K562 (cell line): ENCODE measurements at regions not wholly inside any gene's neighbourhood (a gene's known extent, or its start where the extent isn't known, plus 50 kb on each side); places are given as distances from the start of the nearest gene placed in this dataset.

Experiments
- ATAC-seq: fragments of 200-7000 bp; cut with Tn5 transposase; 3 replicates; pipeline ENCODE4 v1.9.1; 2020; ENCODE audit warnings: moderate library complexity
- BruUV-seq: library from RNA; stranded (reverse); fragments of 400-500 nt; replicated peaks from 2 replicates; lab custom pipeline; 2021; lab: Mats Ljungman, UMichigan
- CTCF ChIA-PET: fragments of 300-600 bp; formaldehyde crosslinking; extraction: SDS; loops from one replicate; lab custom pipeline; 2021; ENCODE audit warnings: low intra/inter-chr PET ratio; lab: Yijun Ruan, JAX
- POLR2A ChIA-PET: fragments of 300-600, 350-650 bp; sonication (Branson Sonifier 250); formaldehyde crosslinking; extraction: SDS; loops from one replicate; lab custom pipeline; 2021; ENCODE audit warnings: antibody characterized with exemption, inconsistent platforms; lab: Yijun Ruan, JAX
- DNase-seq, 4 experiments: peaks; one replicate each; pipeline versions ENCODE4 v3.0.0 to v3.0.0-alpha.2; 2011 to 2018; ENCODE audit warnings: low spot score in 3 of 4, mixed read lengths in 3 of 4; ENCODE audit errors: extremely low read depth in 1 of 4
- FAIRE-seq: peaks from 2 replicates; lab custom pipeline; 2011; peaks lifted over from hg19 to GRCh38; lab: Jason Lieb, UNC
- H2AFZ ChIP-seq: 2 replicates; pipeline ENCODE4 v1.6.0; 2011; ENCODE audit warnings: low read depth, low read length, control low read depth, inconsistent platforms
- H3K27ac ChIP-seq: fragments of 200-600 bp; 3 replicates; pipeline ENCODE4 v1.8.0; 2011; ENCODE audit warnings: low read depth, mild to moderate bottlenecking, control low read depth, inconsistent platforms, low read length, moderate library complexity, mixed read lengths; ENCODE audit errors: extremely low read depth
- H3K27me3 ChIP-seq, 2 experiments: fragments of 300-600 bp in 1 of 2; 2 replicates in 1 of 2; 3 replicates in 1 of 2; pipeline versions ENCODE4 v1.6.0 to v1.8.0; 2011; ENCODE audit warnings: inconsistent platforms in 2 of 2, low read length in 2 of 2, mild to moderate bottlenecking in 1 of 2, mixed read lengths in 1 of 2, moderate library complexity in 1 of 2; ENCODE audit not compliant: control insufficient read depth in 2 of 2, insufficient read depth in 2 of 2
- H3K36me3 ChIP-seq: fragments of 300-600 bp; 3 replicates; pipeline ENCODE4 v1.8.0; 2011; ENCODE audit warnings: mild to moderate bottlenecking, low read length, inconsistent platforms; ENCODE audit not compliant: control insufficient read depth, insufficient read depth
- H3K4me1 ChIP-seq, 2 experiments: fragments of 200-600 bp in 1 of 2; replicated peaks in 1 of 2; 2 replicates in 1 of 2; 3 replicates in 1 of 2; pipeline versions ENCODE4 v1.5.1 to v1.8.0; 2011; ENCODE audit warnings: inconsistent platforms in 2 of 2, low read length in 2 of 2, mild to moderate bottlenecking in 1 of 2, mixed read lengths in 1 of 2, moderate library complexity in 1 of 2; ENCODE audit not compliant: control insufficient read depth in 2 of 2, insufficient read depth in 2 of 2
- H3K4me2 ChIP-seq: 2 replicates; pipeline ENCODE4 v1.6.1; 2011; ENCODE audit warnings: low read length, control low read depth, inconsistent platforms, mixed read lengths; ENCODE audit not compliant: insufficient read depth
- H3K4me3 ChIP-seq: fragments of 200-600 bp; sonication (generic), shearing (Covaris generic); 2 replicates; pipeline ENCODE4 v1.5.1; 2016; ENCODE audit warnings: control low read depth, inconsistent platforms
- H3K79me2 ChIP-seq: fragments of 200-600 bp; 3 replicates; pipeline ENCODE4 v1.8.0; 2011; ENCODE audit warnings: low read length, inconsistent platforms; ENCODE audit not compliant: control insufficient read depth, insufficient read depth
- H3K9ac ChIP-seq, 2 experiments: 2 replicates each; pipeline versions ENCODE4 v1.6.0 to v1.6.1; 2011; ENCODE audit warnings: low read depth in 2 of 2, low read length in 2 of 2, control low read depth in 1 of 2, inconsistent platforms in 1 of 2, mild to moderate bottlenecking in 1 of 2, mixed read lengths in 1 of 2; ENCODE audit not compliant: insufficient read depth in 1 of 2
- H3K9me1 ChIP-seq: one replicate; pipeline ENCODE4 v1.6.0; 2011; ENCODE audit warnings: inconsistent platforms, mild to moderate bottlenecking, low read length, moderate library complexity; ENCODE audit not compliant: control insufficient read depth, insufficient read depth
- H3K9me3 ChIP-seq: replicated peaks from 2 replicates; pipeline ENCODE4 v1.5.1; 2011; ENCODE audit warnings: low read depth, low read length, inconsistent platforms; ENCODE audit not compliant: control insufficient read depth, insufficient read depth
- H4K20me1 ChIP-seq: replicated peaks from 2 replicates; pipeline ENCODE4 v1.6.1; 2011; ENCODE audit warnings: low read length, inconsistent platforms, mixed read lengths; ENCODE audit not compliant: control insufficient read depth, insufficient read depth
- CBFA2T2 ChIP-seq: fragments of 450-650 bp; conservative IDR thresholded peaks from 2 replicates; pipeline ENCODE4 v1.6.1; 2017; ENCODE audit warnings: mild to moderate bottlenecking
- CBX5 ChIP-seq: IDR thresholded peaks from 2 replicates; pipeline ENCODE4 v1.6.1; 2014; ENCODE audit warnings: low read depth, borderline replicate concordance
- CEBPB ChIP-seq: fragments of 450-650 bp; IDR thresholded peaks from 2 replicates; pipeline ENCODE4 v1.6.1; 2016; ENCODE audit warnings: missing genetic modification characterization, missing compliant biosample characterization
- CEBPG ChIP-seq, 3 experiments: fragments of 200-800 bp in 1 of 3; sonication (Bioruptor generic) in 1 of 3; sonication (generic) in 1 of 3; formaldehyde crosslinking in 1 of 3; IDR thresholded peaks in 2 of 3; conservative IDR thresholded peaks in 1 of 3; 2 replicates each; pipeline versions ENCODE4 v1.6.1 to v1.8.0; 2016 to 2022; ENCODE audit warnings: missing compliant biosample characterization in 2 of 3, missing genetic modification characterization in 2 of 3, mild to moderate bottlenecking in 1 of 3, missing genetic modification reagents in 1 of 3
- CHD4 ChIP-seq: fragments of 200-600 bp; sonication (generic); IDR thresholded peaks from 3 replicates; pipeline ENCODE4 v1.6.1; 2012; ENCODE audit warnings: low read depth, mild to moderate bottlenecking, mixed read lengths, low read length, inconsistent platforms; ENCODE audit not compliant: insufficient read depth, insufficient replicate concordance, poor library complexity, severe bottlenecking
- KLF13 ChIP-seq: fragments of 450-650 bp; IDR thresholded peaks from 2 replicates; pipeline ENCODE4 v1.6.1; 2016; ENCODE audit warnings: missing genetic modification characterization, low read depth, mild to moderate bottlenecking, missing compliant biosample characterization, moderate library complexity, borderline replicate concordance
- TCF7L2 ChIP-seq: fragments of 150-350 bp; IDR thresholded peaks from 2 replicates; pipeline ENCODE4 v1.6.1; 2016; ENCODE audit warnings: low read depth, mild to moderate bottlenecking, low read length, moderate library complexity
- TOE1 ChIP-seq, 2 experiments: fragments of 450-650 bp in 1 of 2; sonication (generic) in 1 of 2; formaldehyde crosslinking in 1 of 2; IDR thresholded peaks; 2 replicates each; pipeline versions ENCODE4 v1.7.1 to v1.8.0; 2016 to 2022; ENCODE audit warnings: borderline replicate concordance in 2 of 2, mild to moderate bottlenecking in 2 of 2, antibody characterized with exemption in 1 of 2, inconsistent platforms in 1 of 2, low read depth in 1 of 2, missing genetic modification reagents in 1 of 2, moderate library complexity in 1 of 2
- ZFPM2 ChIP-seq: fragments of 250-450 bp; sonication (Bioruptor Pico); IDR thresholded peaks from 2 replicates; pipeline ENCODE4 v1.5.1; 2022; ENCODE audit warnings: mild to moderate bottlenecking
- ZNF263 ChIP-seq: sonication (generic); formaldehyde crosslinking; IDR thresholded peaks from 2 replicates; pipeline ENCODE4 v1.8.0; 2022; ENCODE audit warnings: mild to moderate bottlenecking, missing genetic modification reagents, borderline replicate concordance
- ZNF507 ChIP-seq: conservative IDR thresholded peaks from 2 replicates; pipeline ENCODE4 v1.6.1; 2017; ENCODE audit warnings: missing genetic modification characterization, missing compliant biosample characterization
- ZNF57 ChIP-seq: fragments of 450-650 bp; formaldehyde crosslinking; IDR thresholded peaks from 2 replicates; pipeline ENCODE4 v1.4.0; 2020; ENCODE audit warnings: mild to moderate bottlenecking, moderate library complexity
- WGBS: fragments of 100-300 bp; shearing (Covaris generic); methylation state at CpG from one replicate; pipeline ENCODE4 v1.1.6; 2016; ENCODE audit warnings: low coverage, mixed read lengths; ENCODE audit not compliant: insufficient coverage; ENCODE audit errors: missing lambda C conversion rate; 5-methylcytosine and 5-hydroxymethylcytosine counted together
- in situ Hi-C: fragments of 300-500 bp; cut with MboI; formaldehyde crosslinking; loops from 4 replicates; pipeline ENCODE4 v1.15.0; 2018; ENCODE audit warnings: inconsistent platforms, mixed read lengths
- intact Hi-C: fragments of 100-400 bp; cut with micrococcal nuclease; formaldehyde crosslinking; loops from 2 replicates; pipeline ENCODE4 v1.14.2; 2022
- TF ChIP-seq, protein P1 (sequence below): fragments of 250-450 bp; sonication (Bioruptor Pico); IDR thresholded peaks from 2 replicates; pipeline ENCODE4 v1.9.0; 2021; ENCODE audit warnings: mild to moderate bottlenecking
- TF ChIP-seq, protein P2 (sequence below): fragments of 450-650 bp; formaldehyde crosslinking; IDR thresholded peaks from 2 replicates; pipeline ENCODE4 v1.4.0; 2022; ENCODE audit warnings: missing genetic modification characterization
- TF ChIP-seq, protein P3 (sequence below): fragments of 250-450 bp; sonication (Bioruptor Pico); IDR thresholded peaks from 2 replicates; pipeline ENCODE4 v1.5.0; 2021; ENCODE audit warnings: mild to moderate bottlenecking, moderate library complexity

DNA sequence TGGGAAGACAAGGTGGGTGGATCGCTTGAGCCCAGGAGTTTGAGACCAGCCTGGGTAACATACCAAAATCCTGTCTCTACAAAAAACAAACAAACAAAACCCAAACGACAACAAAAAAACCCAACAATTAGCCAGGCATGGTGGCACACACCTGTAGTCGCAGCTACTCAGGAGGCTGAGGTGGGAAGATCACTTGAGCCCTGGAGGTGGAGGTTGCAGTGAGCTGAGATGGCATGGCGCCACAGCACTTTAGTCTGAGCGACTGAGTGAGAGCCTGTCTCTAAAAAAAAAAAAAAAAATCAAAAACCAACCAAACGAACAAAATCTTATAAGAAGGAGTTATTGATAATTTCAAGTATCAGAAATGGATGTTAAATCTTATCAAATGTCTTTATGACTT, 114.9 kb downstream of the CDH26 start:
- BruUV-seq = no TSS peak
- intact Hi-C loops = no loop called here
- no peak overlapping the region for H3K27ac ChIP-seq
- 1% methylated on average over 6 of the region's 6 CpGs for WGBS
- ChIA-PET POLR2A (interaction anchor here (0.6 kb wide), 1 partner anchor 11 kb away, joined by 4 read pairs; no protein-coding TSS in a partner anchor), CTCF (no interaction called here)
- no peaks in the 10 kb centered on the region for H3K36me3 ChIP-seq
- TF ChIP-seq TOE1 (IDR thresholded peaks at IDR 0.05; ENCODE audit: borderline replicate concordance) (no peak), TOE1 (CRISPR knock-in tag; IDR thresholded peaks at IDR 0.05; ENCODE audit: borderline replicate concordance, low read depth) (no peak), ZNF263 (CRISPR knock-in tag) (no peak), ZNF57 (CRISPR knock-in tag) (no peak), KLF13 (tag) (no peak), ZFPM2 (no peak), ZNF507 (tag) (no peak), CHD4 (no peak), TCF7L2 (no peak), CBFA2T2 (no peak), CBX5 (no peak), CEBPB (tag) (no peak), CEBPG (CRISPR knock-in tag; IDR thresholded peaks at IDR 0.05) (no peak), CEBPG (tag; conservative IDR thresholded peaks at IDR 0.05 in 1 of 2, IDR thresholded peaks at IDR 0.05 in 1 of 2) (no peak)
- TF ChIP-seq, protein P1, sequence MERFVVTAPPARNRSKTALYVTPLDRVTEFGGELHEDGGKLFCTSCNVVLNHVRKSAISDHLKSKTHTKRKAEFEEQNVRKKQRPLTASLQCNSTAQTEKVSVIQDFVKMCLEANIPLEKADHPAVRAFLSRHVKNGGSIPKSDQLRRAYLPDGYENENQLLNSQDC = no peak
- TF ChIP-seq, protein P2, sequence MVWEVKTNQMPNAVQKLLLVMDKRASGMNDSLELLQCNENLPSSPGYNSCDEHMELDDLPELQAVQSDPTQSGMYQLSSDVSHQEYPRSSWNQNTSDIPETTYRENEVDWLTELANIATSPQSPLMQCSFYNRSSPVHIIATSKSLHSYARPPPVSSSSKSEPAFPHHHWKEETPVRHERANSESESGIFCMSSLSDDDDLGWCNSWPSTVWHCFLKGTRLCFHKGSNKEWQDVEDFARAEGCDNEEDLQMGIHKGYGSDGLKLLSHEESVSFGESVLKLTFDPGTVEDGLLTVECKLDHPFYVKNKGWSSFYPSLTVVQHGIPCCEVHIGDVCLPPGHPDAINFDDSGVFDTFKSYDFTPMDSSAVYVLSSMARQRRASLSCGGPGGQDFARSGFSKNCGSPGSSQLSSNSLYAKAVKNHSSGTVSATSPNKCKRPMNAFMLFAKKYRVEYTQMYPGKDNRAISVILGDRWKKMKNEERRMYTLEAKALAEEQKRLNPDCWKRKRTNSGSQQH (CRISPR knock-in tag) = no peak
- TF ChIP-seq, protein P3, sequence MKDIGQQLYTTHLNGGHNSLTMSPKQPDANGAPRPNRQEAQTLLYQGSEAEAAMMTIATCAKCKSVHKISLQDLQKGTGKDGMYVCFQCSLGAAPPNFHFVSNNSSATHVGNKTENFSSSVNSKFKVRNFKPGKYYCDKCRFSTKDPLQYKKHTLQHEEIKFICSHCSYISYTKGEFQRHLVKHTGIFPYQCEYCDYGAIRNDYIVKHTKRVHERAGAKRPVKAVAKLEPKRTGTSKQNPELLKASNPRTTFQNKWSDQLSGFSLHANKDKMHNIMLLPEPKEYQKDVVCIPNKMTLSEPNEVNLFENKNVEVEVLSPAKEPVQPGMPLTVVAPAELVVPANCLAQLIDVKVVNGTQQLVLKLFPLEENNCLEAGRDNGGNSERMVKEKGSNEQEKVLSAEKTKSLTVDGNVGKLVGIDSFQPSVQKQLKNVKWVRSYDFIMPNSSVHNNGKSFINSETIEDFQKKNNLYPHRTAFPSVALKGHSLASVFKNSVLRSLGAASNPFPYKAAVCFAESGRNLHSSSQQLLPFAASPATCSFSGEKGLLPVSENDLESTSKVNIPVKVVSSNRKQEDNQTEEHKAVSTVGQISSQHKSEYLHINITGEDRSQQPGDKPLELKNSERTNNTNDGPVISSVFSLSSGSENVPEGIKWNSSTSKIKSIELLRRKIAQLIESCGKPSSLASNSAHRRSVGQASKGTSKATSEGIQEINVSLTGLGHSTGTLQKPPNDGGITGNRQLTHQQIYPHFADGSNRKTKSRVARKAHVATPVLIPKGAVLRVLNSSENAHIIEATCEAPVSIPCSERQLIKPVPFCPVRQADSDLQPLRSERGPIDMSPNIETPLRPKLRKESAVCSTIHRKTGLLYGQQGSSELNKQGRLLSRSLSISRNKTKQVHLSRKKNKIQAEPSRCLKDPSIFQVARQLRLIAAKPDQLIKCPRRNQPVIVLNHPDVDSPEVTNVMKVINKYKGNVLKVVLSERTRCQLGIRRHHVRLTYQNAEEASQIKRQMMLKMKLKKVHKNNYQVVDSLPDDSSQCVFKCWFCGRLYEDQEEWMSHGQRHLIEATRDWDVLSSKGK = no peak
- ATAC-seq = no peak
- H4K20me1 ChIP-seq = no peaks in the 10 kb centered on the region
- no peaks in the 10 kb centered on the region for H3K79me2 ChIP-seq
- H2AFZ ChIP-seq = no peak overlapping the region
- H3K4me2 ChIP-seq = no peak overlapping the region
- H3K4me1 ChIP-seq = no peaks in the 10 kb centered on the region
- FAIRE-seq = no peak
- H3K9me3 ChIP-seq = no peaks in the 10 kb centered on the region
- H3K9me1 ChIP-seq = no peaks in the 10 kb centered on the region
- in situ Hi-C loops = no loop called here
- H3K27me3 ChIP-seq = no peaks in the 10 kb centered on the region; a peak in 1 of 5 replicates
- DNase-seq = no peak
- no peak overlapping the region for H3K9ac ChIP-seq
- no peak overlapping the region for H3K4me3 ChIP-seq
